Fibroblast of lung (primary cell): ENCODE measurements at regions not wholly inside any gene's neighbourhood (a gene's known extent, or its start where the extent isn't known, plus 50 kb on each side); places are given as distances from the start of the nearest gene placed in this dataset.
A peak's percentile ranks its signal among the peaks of the same experiment; 100 is the strongest.

Source experiments
- DNase-seq, 2 donors: peaks; one replicate each; pipeline versions ENCODE4 v3.0.0 to v3.0.0-alpha.2; 2010; ENCODE audit warnings: low read depth in 2 of 2
- H2AFZ ChIP-seq: 2 replicates; pipeline ENCODE4 v1.5.1; 2012; ENCODE audit warnings: low read length, control low read depth, inconsistent platforms
- H3K27ac ChIP-seq: 2 replicates; pipeline ENCODE4 v1.5.1; 2011; ENCODE audit warnings: low read length, control low read depth; ENCODE audit not compliant: insufficient read depth
- H3K27me3 ChIP-seq: 2 replicates; pipeline ENCODE4 v1.5.1; 2011; ENCODE audit warnings: mild to moderate bottlenecking, low read length; ENCODE audit not compliant: control insufficient read depth, insufficient read depth
- H3K36me3 ChIP-seq: 2 replicates; pipeline ENCODE4 v1.5.1; 2011; ENCODE audit warnings: low read length; ENCODE audit not compliant: control insufficient read depth, insufficient read depth
- H3K4me1 ChIP-seq: 2 replicates; pipeline ENCODE4 v1.5.1; 2011; ENCODE audit warnings: low read length; ENCODE audit not compliant: control insufficient read depth, insufficient read depth; ENCODE audit errors: extremely low read depth
- H3K4me2 ChIP-seq: 2 replicates; pipeline ENCODE4 v1.5.1; 2011; ENCODE audit warnings: low read length, control low read depth; ENCODE audit not compliant: insufficient read depth; ENCODE audit errors: extremely low read depth
- H3K4me3 ChIP-seq, 4 experiments: fragments of 200-600 bp in 1 of 4; sonication (generic) in 1 of 4; replicated peaks in 1 of 4; 2 replicates each; pipeline ENCODE4 v1.5.1; 2011 to 2016; ENCODE audit warnings: low read length in 4 of 4, low read depth in 3 of 4, mild to moderate bottlenecking in 3 of 4, control low read depth in 2 of 4, inconsistent platforms in 1 of 4, mixed read lengths in 1 of 4; ENCODE audit not compliant: insufficient read depth in 1 of 4; ENCODE audit errors: control extremely low read depth in 1 of 4
- H3K79me2 ChIP-seq: 2 replicates; pipeline ENCODE4 v1.5.1; 2012; ENCODE audit warnings: mild to moderate bottlenecking, low read length, inconsistent platforms; ENCODE audit not compliant: control insufficient read depth, insufficient read depth
- H3K9ac ChIP-seq: 2 replicates; pipeline ENCODE4 v1.5.1; 2011; ENCODE audit warnings: mild to moderate bottlenecking, low read length, control low read depth; ENCODE audit not compliant: insufficient read depth
- H3K9me3 ChIP-seq: 2 replicates; pipeline ENCODE4 v1.5.1; 2012; ENCODE audit warnings: low read depth, low read length; ENCODE audit not compliant: control insufficient read depth, insufficient read depth
- H4K20me1 ChIP-seq: 2 replicates; pipeline ENCODE4 v1.5.1; 2011; ENCODE audit warnings: low read length; ENCODE audit not compliant: control insufficient read depth, insufficient read depth; ENCODE audit errors: extremely low read depth
- CTCF ChIP-seq, 2 donors: IDR thresholded peaks in 1 of 2; conservative IDR thresholded peaks in 1 of 2; 1 replicate in 1 of 2; 2 replicates in 1 of 2; pipeline ENCODE4 v1.5.1; 2011 to 2012; ENCODE audit warnings: low read length in 2 of 2, control low read depth in 1 of 2, inconsistent platforms in 1 of 2, low read depth in 1 of 2, mild to moderate bottlenecking in 1 of 2
- EZH2 ChIP-seq: IDR thresholded peaks from 2 replicates; pipeline ENCODE4 v1.5.1; 2012; ENCODE audit warnings: low read length, control low read depth, mild to moderate bottlenecking; ENCODE audit errors: missing control alignments

- no peak for DNase-seq
- TF ChIP-seq EZH2 = no peak
- no peak for TF ChIP-seq CTCF (conservative IDR thresholded peaks at IDR 0.05 in 1 of 2, IDR thresholded peaks at IDR 0.05 in 1 of 2; ENCODE audit: low read depth in 1 of 2, low read length in 2 of 2)
- no peak overlapping the region for H3K27ac ChIP-seq
- H3K4me3 ChIP-seq = no peak overlapping the region
- no peak overlapping the region for H3K9ac ChIP-seq
- H3K36me3 ChIP-seq = no peaks in the 10 kb centered on the region
- H3K79me2 ChIP-seq = no peaks in the 10 kb centered on the region
- no peaks in the 10 kb centered on the region for H4K20me1 ChIP-seq
- no peak overlapping the region for H2AFZ ChIP-seq
- H3K27me3 ChIP-seq = no peaks in the 10 kb centered on the region
- H3K9me3 ChIP-seq = no peaks in the 10 kb centered on the region
- no peak overlapping the region for H3K4me2 ChIP-seq
- no peaks in the 10 kb centered on the region for H3K4me1 ChIP-seq
Observed at GRCh38 chr14:84674636-84675035, 855.3 kb upstream of the FLRT2 start.

- Histone ChIP-seq H3K4me2 (no peak overlapping the region), H4K20me1 (no peaks in the 10 kb centered on the region), H3K9me3 (no peaks in the 10 kb centered on the region), H3K4me1 (no peaks in the 10 kb centered on the region), H3K79me2 (no peaks in the 10 kb centered on the region), H3K27me3 (no peaks in the 10 kb centered on the region), H3K4me3 (no peak overlapping the region), H3K27ac (no peak overlapping the region), H3K9ac (no peak overlapping the region), H2AFZ (no peak overlapping the region), H3K36me3 (no peaks in the 10 kb centered on the region)
- TF ChIP-seq EZH2 (no peak), CTCF (conservative IDR thresholded peaks at IDR 0.05 in 1 of 2, IDR thresholded peaks at IDR 0.05 in 1 of 2; ENCODE audit: low read depth in 1 of 2, low read length in 2 of 2) (no peak)
- peak in 1 of 2 donors; percentile 0 for DNase-seq
Observed at GRCh38 chr14:84686550-84686949, 843.4 kb upstream of the FLRT2 start.

- Histone ChIP-seq H3K36me3 (no peaks in the 10 kb centered on the region), H3K4me2 (no peak overlapping the region), H4K20me1 (no peaks in the 10 kb centered on the region), H3K79me2 (no peaks in the 10 kb centered on the region), H3K27me3 (no peaks in the 10 kb centered on the region), H3K27ac (no peak overlapping the region), H3K9me3 (no peaks in the 10 kb centered on the region), H2AFZ (no peak overlapping the region), H3K4me3 (no peak overlapping the region), H3K4me1 (no peaks in the 10 kb centered on the region), H3K9ac (no peak overlapping the region)
- no peak for TF ChIP-seq CTCF (conservative IDR thresholded peaks at IDR 0.05 in 1 of 2, IDR thresholded peaks at IDR 0.05 in 1 of 2; ENCODE audit: low read depth in 1 of 2, low read length in 2 of 2)
- no peak for TF ChIP-seq EZH2
- no peak for DNase-seq
Observed at GRCh38 chr14:84688297-84689025, 841.5 kb upstream of the FLRT2 start.
